GDM1 (cell line): ENCODE measurements at regions not wholly inside any gene's neighbourhood (a gene's known extent, or its start where the extent isn't known, plus 50 kb on each side); places are given as distances from the start of the nearest gene placed in this dataset.

Experiments used
- DNase-seq: peaks from one replicate; lab custom pipeline; 2025; lab: John Stamatoyannopoulos, UW

DNA sequence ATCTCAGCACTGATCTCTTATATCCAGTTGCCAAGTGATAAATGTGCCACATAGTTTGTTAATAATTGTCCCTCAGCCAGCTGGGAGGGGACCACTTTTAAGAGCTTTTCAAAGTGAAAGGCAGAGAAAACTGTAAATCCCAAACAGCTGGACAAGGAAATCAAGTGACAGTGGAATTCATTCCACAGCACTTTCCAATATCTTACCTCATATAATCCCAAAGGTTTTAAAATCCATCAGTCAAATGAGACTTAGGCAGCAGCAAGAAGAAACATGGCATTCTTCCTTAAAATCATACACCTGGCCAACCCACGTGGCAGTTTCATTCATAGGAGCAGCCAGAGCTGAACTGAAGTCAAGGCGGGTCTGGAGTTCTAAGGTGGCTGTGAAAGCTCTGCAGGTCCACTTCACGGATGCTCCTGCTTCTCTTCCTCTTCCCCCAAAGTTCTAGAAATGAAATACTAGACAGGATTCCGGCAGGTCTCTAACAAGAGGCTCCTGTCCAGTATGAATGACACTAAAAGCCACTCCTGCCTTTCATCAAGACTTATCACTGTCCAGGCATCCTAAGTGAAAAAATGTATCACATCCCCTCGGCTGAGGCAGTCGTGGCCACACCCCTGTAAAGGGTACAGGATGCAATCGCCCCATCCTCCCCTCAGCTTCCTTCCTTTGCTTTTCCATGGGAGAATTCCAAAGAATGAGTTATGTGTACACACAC, 190.4 kb upstream of the STK17B start:
- DNase-seq, result no peak

DNA sequence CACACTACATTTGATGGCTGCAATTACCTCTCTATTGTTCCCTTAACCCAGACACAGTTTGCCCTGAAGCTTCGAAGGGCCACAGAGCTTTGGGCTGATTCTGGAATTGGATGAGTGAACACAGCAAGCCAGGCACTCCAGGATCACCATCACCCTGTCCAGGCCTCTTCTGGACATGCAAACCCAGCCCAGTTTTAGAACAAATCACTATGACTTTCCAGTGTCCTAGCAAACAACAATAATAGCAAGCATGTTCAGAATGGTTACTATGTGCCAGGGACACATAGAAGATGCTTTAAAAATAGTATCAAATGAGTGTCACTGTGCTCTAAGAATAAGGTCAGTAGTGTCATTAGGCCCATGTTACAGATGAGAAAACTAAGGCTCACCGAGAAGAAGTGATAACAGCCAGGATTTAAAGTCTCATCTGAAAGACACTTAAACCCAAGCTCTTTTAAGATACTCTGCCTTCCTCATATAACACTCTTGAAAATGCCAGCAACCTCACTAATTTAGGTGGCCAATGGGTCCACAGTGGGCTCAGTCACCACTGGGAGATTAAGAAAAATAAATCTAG, 191.7 kb upstream of the STK17B start:
- no peak for DNase-seq

DNA sequence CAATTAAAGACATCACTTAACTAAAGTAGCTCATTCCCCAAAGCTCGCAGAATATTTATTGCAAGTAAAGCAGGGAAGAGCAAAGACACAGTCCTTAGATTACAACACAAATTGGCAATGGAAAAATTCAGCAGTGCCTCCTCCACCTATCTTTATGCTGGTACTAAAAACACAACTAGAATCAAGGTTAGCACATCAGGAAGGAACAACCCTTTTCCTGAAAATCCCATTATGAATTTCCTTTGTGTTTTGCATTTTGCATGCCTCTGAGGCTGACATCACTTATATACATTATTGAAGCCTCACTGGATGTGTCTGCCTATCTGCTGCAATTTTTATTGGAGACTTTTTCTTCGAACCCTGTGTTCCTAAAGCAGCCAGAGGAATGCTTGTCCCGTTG, 193.8 kb upstream of the STK17B start:
- no peak for DNase-seq

GRCh38 chr2:196365923-196366322, 194.5 kb upstream of the STK17B start:
- DNase-seq, result no peak

GRCh38 chr2:196367633-196368032, 196.3 kb upstream of the STK17B start:
- no peak for DNase-seq

- no peak for DNase-seq
Measured at GRCh38 chr2:196368546-196369225, 197.3 kb upstream of the STK17B start.

GRCh38 chr2:196369967-196370366, 198.6 kb upstream of the STK17B start:
- DNase-seq, result no peak

- DNase-seq, result no peak
Measured at GRCh38 chr2:196370381-196370780, 199.0 kb upstream of the STK17B start.

DNA sequence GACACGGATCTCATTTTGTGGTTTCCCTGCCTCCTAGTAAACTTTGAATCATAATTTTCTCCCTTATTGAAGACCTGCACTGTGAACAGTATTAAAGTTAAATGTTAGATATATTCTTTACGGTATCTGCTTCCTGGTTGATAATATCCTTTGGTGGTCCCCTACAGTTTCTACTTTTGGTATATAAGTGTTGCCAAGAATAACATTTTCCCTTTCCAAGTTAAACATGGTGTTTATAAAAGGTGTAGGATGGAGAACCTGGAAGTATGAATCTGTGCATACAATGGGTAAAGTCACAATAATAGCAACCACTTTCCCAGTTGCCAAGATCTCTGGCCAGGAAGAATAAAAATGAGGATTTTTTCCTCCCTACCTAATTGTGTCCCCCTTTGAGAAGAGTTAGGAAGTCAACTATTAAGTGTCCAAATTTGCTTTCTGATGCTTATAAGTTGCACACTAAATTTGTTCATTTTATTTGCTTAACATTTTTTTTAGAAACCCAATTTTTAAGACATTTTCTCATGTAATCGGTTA, 201.0 kb upstream of the STK17B start:
- no peak for DNase-seq

DNA sequence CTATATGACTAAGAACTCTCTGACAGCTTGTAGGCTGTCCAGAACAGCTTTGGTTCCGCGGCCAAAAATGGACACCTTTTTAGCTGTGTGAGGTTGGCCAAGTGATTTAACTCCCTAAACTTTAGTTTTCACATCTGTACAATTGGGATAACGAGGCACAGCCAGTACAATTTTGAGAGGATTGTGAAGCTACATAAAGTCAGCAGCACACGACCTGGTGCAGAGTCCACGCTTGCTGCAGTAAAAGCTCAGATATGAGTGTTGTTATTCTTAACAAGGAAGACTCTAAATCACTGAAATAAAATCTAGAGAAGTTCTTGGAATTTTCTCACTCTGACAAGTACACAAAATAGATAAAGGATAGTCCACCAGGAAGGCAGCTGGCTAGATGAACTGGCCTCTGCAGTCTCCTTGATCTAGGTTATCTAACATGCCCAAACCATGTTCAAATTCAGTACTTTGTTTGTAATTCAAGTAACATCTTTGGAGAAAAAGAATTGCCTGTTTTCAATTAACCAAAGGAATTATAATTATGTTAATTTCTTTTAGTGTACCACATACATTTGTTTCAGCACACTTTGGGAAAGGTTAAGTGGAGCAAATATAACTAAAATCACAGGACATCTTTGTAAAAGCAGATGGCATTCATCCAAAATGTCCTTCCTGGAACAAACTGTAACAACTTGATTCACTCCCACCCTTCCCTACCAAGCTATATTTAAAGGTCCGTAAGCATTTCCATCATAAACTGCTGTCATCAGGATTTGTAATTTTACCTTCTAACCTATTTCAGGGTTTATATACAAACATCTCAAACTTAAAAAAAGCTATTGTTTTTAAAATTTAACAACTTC, 201.7 kb upstream of the STK17B start:
- no peak for DNase-seq

DNA sequence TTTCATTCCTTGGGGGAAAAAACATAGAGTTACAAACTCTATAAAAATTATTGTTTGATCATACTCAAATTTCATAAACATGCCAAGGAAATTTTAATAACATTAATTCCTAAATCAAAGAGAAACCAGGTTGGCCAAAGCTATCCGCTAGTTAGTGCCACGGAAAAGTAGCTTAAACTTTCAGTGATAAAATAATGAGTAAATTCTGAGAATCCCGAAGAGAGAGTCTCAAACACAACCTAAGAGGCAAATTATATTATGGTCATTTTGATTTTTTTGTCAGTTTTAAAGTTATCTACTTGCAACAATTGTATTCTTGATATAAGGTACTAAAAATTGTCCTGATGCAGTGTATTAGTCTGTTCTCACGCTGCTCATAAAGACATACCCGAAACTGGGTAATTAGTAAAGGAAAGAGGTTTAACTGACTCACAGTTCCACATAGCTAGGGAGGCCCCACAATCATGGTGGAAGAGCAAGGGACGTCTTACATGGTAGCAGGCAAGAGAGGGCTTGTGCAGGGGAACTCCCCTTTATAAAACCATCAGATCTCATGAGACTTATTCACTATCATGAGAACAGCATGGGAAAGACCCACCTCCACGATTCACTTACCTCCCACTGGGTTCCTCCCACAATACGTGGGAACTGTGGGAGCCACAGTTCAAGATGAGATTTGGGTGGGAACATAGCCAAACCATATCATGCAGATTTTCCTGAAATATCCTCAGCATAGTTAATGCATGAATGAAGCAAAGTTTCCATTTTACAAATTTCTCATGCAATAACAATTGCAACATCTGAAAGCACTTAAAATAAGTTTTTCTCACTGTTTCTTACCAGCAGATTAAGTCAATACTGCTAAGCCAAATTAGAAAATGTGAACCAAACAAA, 205.9 kb upstream of the STK17B start:
- no peak for DNase-seq

- no peak for DNase-seq
Measured at GRCh38 chr2:196379600-196379999, 208.2 kb upstream of the STK17B start.

DNA sequence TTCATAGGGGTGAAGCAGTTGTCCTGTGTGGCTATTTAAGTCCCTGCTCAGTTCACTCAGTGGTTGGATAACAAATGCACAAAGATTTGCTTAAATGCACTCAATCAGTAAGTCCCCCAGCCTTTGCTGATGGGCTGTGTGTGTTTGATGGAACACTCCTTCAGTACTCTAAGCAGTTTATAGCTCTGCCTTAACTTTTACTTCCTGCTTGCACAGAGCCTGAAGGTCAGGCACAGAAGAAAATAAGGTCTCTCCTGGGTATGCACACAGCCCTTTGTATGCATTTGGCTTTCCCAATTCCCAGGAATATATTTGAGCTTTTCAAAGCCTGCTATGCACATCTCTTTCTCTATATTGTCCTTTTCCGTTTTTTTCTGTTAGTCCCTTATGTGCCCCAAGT, 208.7 kb upstream of the STK17B start:
- no peak for DNase-seq

DNA sequence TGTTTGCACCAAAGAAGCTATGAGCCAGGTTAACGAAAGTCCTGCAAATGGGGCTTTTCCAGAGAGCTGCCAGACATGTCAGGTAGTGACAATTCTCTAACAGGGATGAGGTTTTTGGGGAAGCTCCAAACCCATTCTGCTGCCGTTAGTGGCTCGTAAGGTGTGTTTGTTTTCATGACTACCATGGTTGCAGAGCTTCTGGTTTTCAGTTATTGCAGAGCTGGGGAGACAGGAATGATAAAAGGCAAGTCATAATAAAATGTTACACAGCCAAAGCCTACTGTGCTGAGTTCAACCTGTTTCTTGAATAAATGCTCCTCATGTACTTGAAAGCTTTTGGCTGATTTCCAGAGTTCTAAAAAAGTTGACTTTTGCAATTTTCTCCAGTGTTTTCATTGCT, 209.2 kb upstream of the STK17B start:
- no peak for DNase-seq

- no peak for DNase-seq
Measured at GRCh38 chr2:196381464-196381863, 210.1 kb upstream of the STK17B start.

- no peak for DNase-seq
Measured at GRCh38 chr2:196383799-196384198, 212.4 kb upstream of the STK17B start.

- no peak for DNase-seq
Measured at GRCh38 chr2:196384729-196385128, 213.4 kb upstream of the STK17B start.

DNA sequence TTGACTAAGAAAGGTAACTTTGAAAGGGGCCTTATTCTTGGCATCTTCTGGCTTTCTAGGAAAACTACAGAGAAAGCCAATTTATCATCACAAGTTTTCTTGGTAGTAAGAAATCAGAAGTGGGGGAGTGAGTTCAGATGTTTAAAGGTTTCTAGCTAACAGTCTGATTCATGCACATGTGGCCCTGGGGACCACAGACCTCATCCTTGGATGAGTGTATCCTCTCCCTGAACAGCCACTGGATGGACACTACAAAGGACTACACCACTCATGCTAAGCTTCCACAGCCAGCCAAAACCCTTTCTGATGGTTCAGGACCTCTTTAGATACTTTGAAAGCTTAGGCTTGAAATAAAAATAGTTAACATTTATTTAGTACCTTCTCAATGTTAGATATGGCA, 218.3 kb upstream of the STK17B start:
- no peak for DNase-seq

- no peak for DNase-seq
Measured at GRCh38 chr2:196390243-196391148, 219.1 kb upstream of the STK17B start.

DNA sequence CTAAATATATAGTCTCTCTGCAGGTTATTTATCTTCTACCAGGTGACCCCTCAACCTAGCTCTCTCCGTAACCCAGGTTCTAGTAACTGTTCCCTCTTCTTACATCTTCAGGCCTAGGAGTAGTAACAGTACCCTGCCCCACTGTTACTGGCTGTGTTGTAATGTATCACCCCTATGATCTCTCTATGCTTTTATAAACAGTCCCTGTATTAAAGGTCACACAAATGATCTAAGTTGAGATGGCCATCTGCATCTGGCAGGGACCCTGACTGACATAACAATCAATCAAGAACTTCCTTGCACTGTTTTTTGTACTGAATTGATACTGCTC, 219.7 kb upstream of the STK17B start:
- DNase-seq, result no peak
